Left ventricle myocardium inferior (tissue), 1 donor: ENCODE measurements at regions not wholly inside any gene's neighbourhood (a gene's known extent, or its start where the extent isn't known, plus 50 kb on each side); places are given as distances from the start of the nearest gene placed in this dataset.
"Not testable (repeated sequence)": the region's sequence is repeated elsewhere in the genome, so short reads cannot be mapped to it uniquely, and the experiment has no call there.

Source experiments
- DNase-seq: peaks from one replicate; pipeline ENCODE4 v3.0.0-alpha.2; 2020
- H3K27ac ChIP-seq: fragments of 200-600 bp; replicated peaks from 2 replicates; pipeline ENCODE4 v1.8.0; 2021
- H3K27me3 ChIP-seq: fragments of 200-600 bp; 2 replicates; pipeline ENCODE4 v1.8.0; 2021; ENCODE audit warnings: low read depth
- H3K36me3 ChIP-seq: fragments of 200-600 bp; 2 replicates; pipeline ENCODE4 v1.8.0; 2021
- H3K4me1 ChIP-seq: fragments of 200-600 bp; 2 replicates; pipeline ENCODE4 v1.8.0; 2021
- H3K4me3 ChIP-seq: fragments of 200-600 bp; 2 replicates; pipeline ENCODE4 v1.8.0; 2021; ENCODE audit warnings: mild to moderate bottlenecking, moderate library complexity
- H3K9me3 ChIP-seq: fragments of 200-600 bp; replicated peaks from 2 replicates; pipeline ENCODE4 v1.8.0; 2021
- intact Hi-C: fragments of 100-400 bp; cut with micrococcal nuclease; formaldehyde crosslinking; loops from one replicate; pipeline ENCODE4 v1.11.0; 2022
- TF ChIP-seq, protein P1 (sequence below): fragments of 200-600 bp; IDR thresholded peaks from 2 replicates; pipeline ENCODE4 v1.8.0; 2021; ENCODE audit warnings: antibody characterized with exemption, mild to moderate bottlenecking, borderline replicate concordance
- donor health status: DM: no; HTN: yes; CAD: no; lungs with severe emphysema.

DNA sequence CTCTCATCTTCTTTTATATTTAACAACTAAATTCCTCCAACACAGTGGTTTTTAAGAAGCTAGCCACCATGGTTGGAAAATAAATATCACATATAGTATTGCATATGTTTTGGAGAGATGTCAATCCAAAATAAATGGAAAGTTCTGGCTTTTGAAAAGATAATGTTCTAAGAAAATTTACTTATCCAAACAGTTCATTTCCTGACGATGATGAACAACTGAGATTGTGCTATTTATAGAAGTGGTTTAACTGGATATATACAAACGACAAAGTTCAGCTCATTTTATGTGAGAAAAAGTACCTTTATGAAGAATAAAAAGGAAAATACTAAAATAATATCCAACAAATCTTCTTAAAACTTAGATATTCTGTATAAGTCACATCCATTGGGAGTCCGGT, 174.7 kb downstream of the MZT1 start:
- TF ChIP-seq, protein P1, sequence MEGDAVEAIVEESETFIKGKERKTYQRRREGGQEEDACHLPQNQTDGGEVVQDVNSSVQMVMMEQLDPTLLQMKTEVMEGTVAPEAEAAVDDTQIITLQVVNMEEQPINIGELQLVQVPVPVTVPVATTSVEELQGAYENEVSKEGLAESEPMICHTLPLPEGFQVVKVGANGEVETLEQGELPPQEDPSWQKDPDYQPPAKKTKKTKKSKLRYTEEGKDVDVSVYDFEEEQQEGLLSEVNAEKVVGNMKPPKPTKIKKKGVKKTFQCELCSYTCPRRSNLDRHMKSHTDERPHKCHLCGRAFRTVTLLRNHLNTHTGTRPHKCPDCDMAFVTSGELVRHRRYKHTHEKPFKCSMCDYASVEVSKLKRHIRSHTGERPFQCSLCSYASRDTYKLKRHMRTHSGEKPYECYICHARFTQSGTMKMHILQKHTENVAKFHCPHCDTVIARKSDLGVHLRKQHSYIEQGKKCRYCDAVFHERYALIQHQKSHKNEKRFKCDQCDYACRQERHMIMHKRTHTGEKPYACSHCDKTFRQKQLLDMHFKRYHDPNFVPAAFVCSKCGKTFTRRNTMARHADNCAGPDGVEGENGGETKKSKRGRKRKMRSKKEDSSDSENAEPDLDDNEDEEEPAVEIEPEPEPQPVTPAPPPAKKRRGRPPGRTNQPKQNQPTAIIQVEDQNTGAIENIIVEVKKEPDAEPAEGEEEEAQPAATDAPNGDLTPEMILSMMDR = no peak
- intact Hi-C loops = no loop called here
- H3K4me3 ChIP-seq = no peak overlapping the region
- no peaks in the 10 kb centered on the region for H3K36me3 ChIP-seq
- no peak overlapping the region for H3K27ac ChIP-seq
- peaks cover 4% of the 10 kb centered on the region for H3K9me3 ChIP-seq
- no peak for DNase-seq
- no peaks in the 10 kb centered on the region for H3K27me3 ChIP-seq
- H3K4me1 ChIP-seq = no peaks in the 10 kb centered on the region

DNA sequence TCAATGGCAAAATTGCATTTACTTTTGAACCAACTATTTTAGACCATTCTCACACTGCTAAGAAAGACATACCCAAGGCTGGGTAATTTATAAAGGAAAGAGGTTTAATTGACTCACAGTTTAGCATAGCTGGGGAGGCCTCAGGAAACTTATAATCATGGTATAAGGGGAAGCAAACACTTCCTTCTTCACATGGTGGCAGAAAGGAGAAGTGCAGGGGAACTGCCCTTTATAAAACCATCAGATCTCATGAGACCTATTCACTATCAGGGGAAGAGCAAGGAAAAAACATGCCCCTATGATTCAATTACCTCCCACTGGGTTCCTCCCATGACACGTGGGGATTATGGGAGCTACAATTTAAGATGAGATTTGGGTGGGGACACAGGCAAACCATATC, 181.5 kb downstream of the MZT1 start:
- H3K4me3 ChIP-seq, H3K27me3 ChIP-seq, H3K4me1 ChIP-seq, DNase-seq, intact Hi-C loops, H3K9me3 ChIP-seq, H3K27ac ChIP-seq, H3K36me3 ChIP-seq: not testable (repeated sequence)

DNA sequence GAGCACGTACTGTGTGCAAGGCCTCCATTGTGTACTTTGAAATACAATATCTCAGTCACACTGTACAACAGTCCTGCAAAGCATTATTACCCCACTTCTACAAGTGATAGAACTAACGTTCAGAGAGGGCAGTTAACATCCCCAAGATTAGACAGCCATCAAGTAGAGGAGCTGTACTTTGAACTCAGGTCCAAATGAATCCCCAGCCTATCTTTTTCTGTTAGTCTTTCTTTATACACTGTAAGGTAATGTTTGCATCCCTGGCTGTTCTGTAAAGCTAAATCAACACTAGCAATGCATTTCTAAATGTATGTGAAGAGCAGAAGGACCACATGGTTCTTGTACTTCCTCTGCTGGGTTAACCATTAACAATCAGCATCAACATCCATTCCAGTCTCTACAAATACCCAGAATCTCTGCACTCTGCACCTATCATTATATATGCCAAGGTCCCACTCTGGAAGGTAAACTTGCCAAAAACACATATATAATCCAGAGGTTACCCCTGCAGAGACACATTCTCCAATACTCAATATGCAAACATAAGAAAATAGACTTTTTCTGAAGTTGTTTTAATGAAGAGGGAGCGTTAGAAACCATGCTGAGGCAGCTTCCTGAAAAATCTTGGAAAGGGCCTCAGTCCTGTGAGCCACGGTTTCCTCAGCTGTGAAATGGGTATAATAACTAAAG, 182.3 kb downstream of the MZT1 start:
- H3K4me3 ChIP-seq = no peak overlapping the region
- no peak overlapping the region for H3K27ac ChIP-seq
- intact Hi-C loops = no loop called here
- H3K9me3 ChIP-seq = no peaks in the 10 kb centered on the region
- no peak for DNase-seq
- H3K36me3 ChIP-seq = no peaks in the 10 kb centered on the region
- H3K27me3 ChIP-seq = no peaks in the 10 kb centered on the region
- H3K4me1 ChIP-seq = no peaks in the 10 kb centered on the region
- TF ChIP-seq, protein P1 = no peak

DNA sequence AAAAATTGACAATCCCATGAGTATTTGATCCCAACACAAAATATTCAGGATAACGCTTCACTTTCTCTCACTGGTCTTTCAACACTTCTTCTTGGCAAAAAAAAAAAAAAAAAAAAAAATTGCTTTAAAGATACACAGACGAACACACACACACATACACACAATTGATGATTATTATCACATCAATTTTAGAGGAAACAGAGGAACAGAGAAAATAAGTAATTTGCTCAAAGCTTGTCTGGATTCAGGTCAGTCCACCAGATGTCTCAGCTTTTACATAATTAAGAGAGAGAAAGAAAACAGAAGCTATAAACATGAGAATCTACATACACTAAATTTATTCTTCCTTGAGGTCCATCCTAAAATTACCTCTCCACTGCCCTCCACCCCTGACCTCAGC, 183.4 kb downstream of the MZT1 start:
- no peak overlapping the region for H3K27ac ChIP-seq
- intact Hi-C loops = no loop called here
- TF ChIP-seq, protein P1 = no peak
- no peak for DNase-seq
- no peaks in the 10 kb centered on the region for H3K27me3 ChIP-seq
- H3K4me1 ChIP-seq = no peaks in the 10 kb centered on the region
- H3K4me3 ChIP-seq = no peak overlapping the region
- no peaks in the 10 kb centered on the region for H3K36me3 ChIP-seq
- no peaks in the 10 kb centered on the region for H3K9me3 ChIP-seq

DNA sequence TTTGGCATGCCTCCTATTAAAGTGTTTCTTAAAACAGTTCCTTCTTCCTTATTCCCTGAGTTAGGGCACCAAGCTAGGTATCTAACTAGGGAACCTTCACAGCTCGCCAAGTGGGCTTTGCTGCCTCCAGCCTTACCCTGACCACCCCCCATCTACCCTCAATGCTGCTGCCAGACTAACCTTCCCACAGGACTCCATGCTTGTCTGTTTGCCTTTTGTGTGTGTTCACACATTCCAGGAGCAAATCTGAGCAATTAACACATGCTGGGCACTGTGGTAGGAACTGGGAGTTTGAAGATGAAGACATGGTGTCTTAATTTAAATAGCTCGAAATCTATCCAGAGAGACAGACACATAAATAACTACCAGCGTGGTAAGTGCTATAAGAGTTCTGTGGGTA, 185.2 kb downstream of the MZT1 start:
- no peak for DNase-seq
- Histone ChIP-seq H3K36me3 (no peaks in the 10 kb centered on the region), H3K27me3 (no peaks in the 10 kb centered on the region), H3K27ac (no peak overlapping the region), H3K9me3 (no peaks in the 10 kb centered on the region), H3K4me1 (no peaks in the 10 kb centered on the region), H3K4me3 (no peak overlapping the region)
- intact Hi-C loops = no loop called here
- TF ChIP-seq, protein P1 = no peak

DNA sequence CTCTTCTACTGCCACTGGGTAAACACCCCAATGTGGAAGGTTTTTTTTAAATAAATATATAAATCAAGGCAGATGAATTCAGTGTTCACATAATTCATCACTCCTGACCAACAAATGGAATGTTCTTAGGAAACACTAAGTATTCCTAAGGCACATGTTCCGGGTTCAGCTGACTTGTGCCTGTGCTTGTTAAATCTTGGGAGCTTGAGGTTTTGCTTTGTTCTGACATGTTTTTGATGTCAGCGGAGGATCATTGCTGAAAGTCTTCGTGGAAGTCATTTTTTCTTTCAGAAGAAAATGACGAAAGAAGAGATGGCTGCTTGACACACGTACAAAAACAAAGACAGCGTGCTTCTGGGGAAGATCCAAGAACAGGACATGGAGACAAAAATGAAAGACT, 185.8 kb downstream of the MZT1 start:
- Histone ChIP-seq H3K27ac (no peak overlapping the region), H3K4me1 (no peaks in the 10 kb centered on the region), H3K36me3 (no peaks in the 10 kb centered on the region), H3K9me3 (no peaks in the 10 kb centered on the region), H3K27me3 (no peaks in the 10 kb centered on the region), H3K4me3 (no peak overlapping the region)
- no peak for DNase-seq
- intact Hi-C loops = no loop called here
- TF ChIP-seq, protein P1 = no peak
